HCT116 (cell line): ENCODE measurements at regions not wholly inside any gene's neighbourhood (a gene's known extent, or its start where the extent isn't known, plus 50 kb on each side); places are given as distances from the start of the nearest gene placed in this dataset.

Source experiments
- ATAC-seq: fragments of 200-7000 bp; cut with Tn5 transposase; 2 replicates; pipeline ENCODE4 v1.9.1; 2020; ENCODE audit warnings: mild to moderate bottlenecking, moderate library complexity
- BruUV-seq: library from RNA; stranded (reverse); fragments of 400-500 nt; replicated peaks from 2 replicates; lab custom pipeline; 2021; lab: Mats Ljungman, UMichigan
- CTCF ChIA-PET: fragments of 300-600 bp; sonication (Branson Sonifier 250); formaldehyde crosslinking; loops from one replicate; lab custom pipeline; 2021; ENCODE audit warnings: antibody characterized with exemption; lab: Charles Lee
- POLR2A ChIA-PET: fragments of 300-600, 350-600 bp; sonication (Branson Sonifier 250); formaldehyde crosslinking; loops from one replicate; lab custom pipeline; 2021; ENCODE audit warnings: antibody characterized with exemption; lab: Charles Lee
- RAD21 ChIA-PET, 2 experiments: fragments of 300-600 bp; sonication (Branson Sonifier 250); formaldehyde crosslinking; loops; one replicate each; lab custom pipeline; 2023; ENCODE audit warnings: low total read pairs in 2 of 2; ENCODE audit not compliant: uncharacterized antibody in 2 of 2, unreplicated experiment in 2 of 2, low non-redundant PET in 1 of 2; lab: Charles Lee
- DNase-seq: peaks from one replicate; pipeline ENCODE4 v3.0.0-alpha.2; 2010; ENCODE audit warnings: low read depth, low spot score
- H2AFZ ChIP-seq: fragments of 200-600 bp; shearing (Covaris generic), sonication (generic); 2 replicates; pipeline ENCODE4 v1.6.1; 2017; ENCODE audit warnings: low read depth, mixed run types, mixed read lengths, antibody characterized with exemption, low read length; ENCODE audit not compliant: poor library complexity, severe bottlenecking
- H3K27ac ChIP-seq: 2 replicates; pipeline ENCODE4 v1.5.1; 2012; ENCODE audit warnings: low read depth, low read length
- H3K27me3 ChIP-seq: fragments of 200-600 bp; sonication (generic); 2 replicates; pipeline ENCODE4 v1.6.1; 2016; ENCODE audit warnings: mixed run types, low read length, mixed read lengths; ENCODE audit not compliant: insufficient read depth
- H3K36me3 ChIP-seq, 2 experiments: fragments of 200-500 bp in 1 of 2; fragments of 200-600 bp in 1 of 2; sonication (Bioruptor generic) in 1 of 2; sonication (generic) in 1 of 2; 2 replicates each; pipeline versions ENCODE4 v1.5.1 to v1.6.1; 2014 to 2016; ENCODE audit warnings: low read length in 2 of 2, inconsistent platforms in 1 of 2, mixed read lengths in 1 of 2, mixed run types in 1 of 2; ENCODE audit not compliant: insufficient read depth in 2 of 2, control insufficient read depth in 1 of 2
- H3K4me1 ChIP-seq, 2 experiments: fragments of 200-600 bp in 1 of 2; sonication (generic) in 1 of 2; 2 replicates each; pipeline versions ENCODE4 v1.5.1 to v1.6.1; 2012 to 2017; ENCODE audit warnings: low read length in 2 of 2, inconsistent platforms in 1 of 2, mild to moderate bottlenecking in 1 of 2, mixed read lengths in 1 of 2, mixed run types in 1 of 2, moderate library complexity in 1 of 2; ENCODE audit not compliant: insufficient read depth in 2 of 2, control insufficient read depth in 1 of 2
- H3K4me2 ChIP-seq: fragments of 200-600 bp; sonication (generic); 2 replicates; pipeline ENCODE4 v1.6.1; 2017; ENCODE audit warnings: mixed run types, low read length, mixed read lengths
- H3K4me3 ChIP-seq, 2 experiments: fragments of 200-600 bp in 1 of 2; sonication (generic) in 1 of 2; replicated peaks in 1 of 2; 2 replicates each; pipeline ENCODE4 v1.5.1; 2011 to 2016; ENCODE audit warnings: low read length in 2 of 2, control low read depth in 1 of 2, low read depth in 1 of 2, mild to moderate bottlenecking in 1 of 2, mixed read lengths in 1 of 2, mixed run types in 1 of 2
- H3K79me2 ChIP-seq: fragments of 200-600 bp; sonication (generic); 2 replicates; pipeline ENCODE4 v1.6.1; 2017; ENCODE audit warnings: mild to moderate bottlenecking, mixed run types, low read length, moderate library complexity, mixed read lengths; ENCODE audit not compliant: insufficient read depth
- H3K9ac ChIP-seq: fragments of 200-600 bp; sonication (generic); 2 replicates; pipeline ENCODE4 v1.6.1; 2016; ENCODE audit warnings: low read length, mixed read lengths
- H3K9me2 ChIP-seq: fragments of 200-600 bp; sonication (generic), shearing (Covaris generic); 2 replicates; pipeline ENCODE4 v1.6.1; 2017; ENCODE audit warnings: mixed run types, mild to moderate bottlenecking, moderate library complexity; ENCODE audit not compliant: insufficient read depth
- H3K9me3 ChIP-seq, 2 experiments: fragments of 200-500 bp in 1 of 2; fragments of 200-600 bp in 1 of 2; sonication (Bioruptor generic) in 1 of 2; sonication (generic) in 1 of 2; 2 replicates each; pipeline ENCODE4 v1.6.1; 2014 to 2017; ENCODE audit warnings: low read length in 2 of 2, mixed read lengths in 2 of 2, inconsistent platforms in 1 of 2, low read depth in 1 of 2, mild to moderate bottlenecking in 1 of 2, mixed run types in 1 of 2, moderate library complexity in 1 of 2; ENCODE audit not compliant: control insufficient read depth in 1 of 2, insufficient read depth in 1 of 2
- H4K20me1 ChIP-seq: fragments of 200-600 bp; sonication (generic), shearing (Covaris generic); 2 replicates; pipeline ENCODE4 v1.6.1; 2017; ENCODE audit warnings: mixed run types, mild to moderate bottlenecking, moderate library complexity; ENCODE audit not compliant: insufficient read depth
- CBX3 ChIP-seq: IDR thresholded peaks from 2 replicates; pipeline ENCODE4 v1.6.1; 2012; ENCODE audit warnings: low read depth
- CEBPB ChIP-seq: IDR thresholded peaks from 2 replicates; pipeline ENCODE4 v1.6.1; 2012; ENCODE audit warnings: low read depth
- EGR1 ChIP-seq: IDR thresholded peaks from 2 replicates; pipeline ENCODE4 v1.6.1; 2012; ENCODE audit warnings: low read depth
- EZH2 ChIP-seq: fragments of 200-600 bp; sonication (generic); IDR thresholded peaks from 2 replicates; pipeline ENCODE4 v1.6.1; 2017; ENCODE audit warnings: antibody characterized with exemption, mixed run types
- JUND ChIP-seq: IDR thresholded peaks from 2 replicates; pipeline ENCODE4 v1.6.1; 2012
- MAX ChIP-seq: IDR thresholded peaks from 2 replicates; pipeline ENCODE4 v1.6.1; 2012
- POLR2A ChIP-seq: IDR thresholded peaks from 2 replicates; pipeline ENCODE4 v1.7.0; 2011; ENCODE audit warnings: borderline replicate concordance; ENCODE audit not compliant: insufficient read depth, insufficient read length; ENCODE audit errors: extremely low read depth
- RAD21 ChIP-seq: IDR thresholded peaks from 2 replicates; pipeline ENCODE4 v1.6.1; 2012; ENCODE audit warnings: low read depth, mild to moderate bottlenecking
- REST ChIP-seq: IDR thresholded peaks from 2 replicates; pipeline ENCODE4 v1.6.1; 2012; ENCODE audit warnings: low read depth
- SP1 ChIP-seq: IDR thresholded peaks from 2 replicates; pipeline ENCODE4 v1.6.1; 2012; ENCODE audit warnings: low read depth
- SRF ChIP-seq: IDR thresholded peaks from 2 replicates; pipeline ENCODE4 v1.6.1; 2012; ENCODE audit warnings: low read depth
- YY1 ChIP-seq: IDR thresholded peaks from 2 replicates; pipeline ENCODE4 v1.6.1; 2011; ENCODE audit warnings: low read length, low read depth, moderate library complexity, mild to moderate bottlenecking; ENCODE audit not compliant: insufficient replicate concordance; ENCODE audit errors: extremely low read depth
- ZBTB33 ChIP-seq: IDR thresholded peaks from 2 replicates; pipeline ENCODE4 v1.6.1; 2011; ENCODE audit warnings: mild to moderate bottlenecking, low read length, moderate library complexity; ENCODE audit not compliant: insufficient replicate concordance; ENCODE audit errors: extremely low read depth
- ZNF274 ChIP-seq: fragments of 200-500 bp; sonication (Bioruptor generic); IDR thresholded peaks from 2 replicates; pipeline ENCODE4 v1.6.1; 2014; ENCODE audit warnings: mild to moderate bottlenecking, low read depth, low read length, inconsistent platforms
- intact Hi-C: fragments of 100-400 bp; cut with micrococcal nuclease; formaldehyde crosslinking; loops from 2 replicates; pipeline ENCODE4 v1.10.0; 2022

- H3K27ac ChIP-seq = no peak overlapping the region
- no peak for TF ChIP-seq CEBPB
- no peak for TF ChIP-seq CBX3
- TF ChIP-seq REST = no peak
- TF ChIP-seq MAX = no peak
- TF ChIP-seq SP1 = no peak
- intact Hi-C loops = no loop called here
- H3K4me2 ChIP-seq = no peak overlapping the region
- no peak overlapping the region for H3K9ac ChIP-seq
- no peak overlapping the region for H2AFZ ChIP-seq
- no peaks in the 10 kb centered on the region for H4K20me1 ChIP-seq
- ChIA-PET POLR2A (no interaction called here), CTCF (no interaction called here), RAD21 (no interaction called here)
- no peak overlapping the region for H3K4me3 ChIP-seq
- peaks cover 16% of the 10 kb centered on the region for H3K27me3 ChIP-seq
- no peaks in the 10 kb centered on the region for H3K79me2 ChIP-seq
- H3K9me2 ChIP-seq = no peaks in the 10 kb centered on the region
- no peaks in the 10 kb centered on the region for H3K4me1 ChIP-seq
- no peaks in the 10 kb centered on the region for H3K36me3 ChIP-seq
- ATAC-seq (no peak), DNase-seq (no peak)
- no peaks in the 10 kb centered on the region for H3K9me3 ChIP-seq
- no TSS peak for BruUV-seq
These were observed 134.5 kb upstream of the C2CD4B start for GRCh38 chr15:62299541-62299940.

GRCh38 chr15:62301993-62302675 is 137.0 kb upstream of the C2CD4B start:
- ATAC-seq = no peak
- Histone ChIP-seq H2AFZ (no peak overlapping the region), H4K20me1 (no peaks in the 10 kb centered on the region), H3K36me3 (no peaks in the 10 kb centered on the region), H3K9me2 (no peaks in the 10 kb centered on the region), H3K27me3 (peaks cover 9% of the 10 kb centered on the region; the same call in 1 of the 2 replicates), H3K79me2 (no peaks in the 10 kb centered on the region), H3K4me1 (no peaks in the 10 kb centered on the region), H3K9me3 (no peaks in the 10 kb centered on the region)
- BruUV-seq = no TSS peak
- intact Hi-C loops = no loop called here
- POLR2A ChIA-PET = no interaction called here
- TF ChIP-seq EZH2 (no peak), EGR1 (no peak), ZNF274 (no peak), JUND (no peak), ZBTB33 (no peak), POLR2A (no peak), CBX3 (no peak), SRF (no peak), SP1 (no peak), YY1 (no peak), RAD21 (no peak)
- TF ChIP-seq, all 23 proteins: peak for 0
- CTCF ChIA-PET = no interaction called here
- no peak for DNase-seq
- Histone ChIP-seq H3K27ac (no peak overlapping the region), H3K9ac (no peak overlapping the region), H3K4me2 (no peak overlapping the region), H3K4me3 (no peak overlapping the region)
- RAD21 ChIA-PET = no interaction called here
